Gastrocnemius medialis (tissue), 4 donors: ENCODE measurements at regions not wholly inside any gene's neighbourhood (a gene's known extent, or its start where the extent isn't known, plus 50 kb on each side); places are given as distances from the start of the nearest gene placed in this dataset.

Experiments
- ATAC-seq, 2 donors: fragments of 150-250 bp; one replicate each; pipeline ENCODE4 v1.9.1; 2016
- DNase-seq, 2 donors: peaks; one replicate each; pipeline ENCODE4 v3.0.0-alpha.2; 2019
- H3K27ac ChIP-seq, 4 donors: fragments of 200-600 bp; sonication (generic); 1 replicate in 1 of 4; 2 replicates in 3 of 4; pipeline ENCODE4 v1.5.1; 2016 to 2018; ENCODE audit warnings: mild to moderate bottlenecking in 2 of 4, moderate library complexity in 1 of 4
- H3K27me3 ChIP-seq, 3 donors: fragments of 200-600 bp; sonication (generic) in 2 of 3; 1 replicate in 1 of 3; 2 replicates in 2 of 3; pipeline versions ENCODE4 v1.5.1 to v1.6.0; 2016 to 2019; ENCODE audit warnings: mild to moderate bottlenecking in 1 of 3, moderate library complexity in 1 of 3
- H3K36me3 ChIP-seq, 2 donors: fragments of 200-600 bp; sonication (generic) in 1 of 2; one replicate each; pipeline ENCODE4 v1.5.1; 2017 to 2018
- H3K4me1 ChIP-seq, 2 donors: fragments of 200-600 bp; sonication (generic) in 1 of 2; one replicate each; pipeline ENCODE4 v1.5.1; 2016 to 2017; ENCODE audit warnings: mild to moderate bottlenecking in 2 of 2
- H3K4me3 ChIP-seq, 4 donors: fragments of 200-600 bp; sonication (generic) in 3 of 4; 1 replicate in 1 of 4; 2 replicates in 3 of 4; pipeline ENCODE4 v1.5.1; 2016 to 2019; ENCODE audit warnings: mild to moderate bottlenecking in 2 of 4
- H3K9me3 ChIP-seq, 3 donors: fragments of 200-600 bp; sonication (generic) in 2 of 3; 1 replicate in 1 of 3; 2 replicates in 2 of 3; pipeline ENCODE4 v1.5.1; 2016 to 2019
- POLR2A ChIP-seq, 2 donors: fragments of 450-650 bp; IDR thresholded peaks; one replicate each; pipeline ENCODE4 v1.6.1; 2017; ENCODE audit warnings: antibody characterized with exemption in 2 of 2, mild to moderate bottlenecking in 2 of 2, moderate library complexity in 2 of 2
- in situ Hi-C, 4 donors: fragments of 200-750 bp; cut with MboI; loops; one replicate each; pipeline versions ENCODE4 v1.15.0 to v1.8.0; 2017; ENCODE audit warnings: low sequenced_read_pairs in 4 of 4
- intact Hi-C: fragments of 100-400 bp; cut with DNase I; formaldehyde crosslinking; loops from one replicate; pipeline ENCODE4 v1.15.1; 2023; ENCODE audit warnings: low total_unique reads
- TF ChIP-seq, protein P1 (sequence below), 5 experiments: fragments of 450-650 bp in 3 of 5; fragments of 200-600 bp in 2 of 5; sonication (generic) in 2 of 5; IDR thresholded peaks in 4 of 5; conservative IDR thresholded peaks in 1 of 5; 1 replicate in 4 of 5; 2 replicates in 1 of 5; pipeline ENCODE4 v1.5.1; 2016 to 2019; ENCODE audit warnings: antibody characterized with exemption in 5 of 5, mild to moderate bottlenecking in 3 of 5, moderate library complexity in 3 of 5

DNA sequence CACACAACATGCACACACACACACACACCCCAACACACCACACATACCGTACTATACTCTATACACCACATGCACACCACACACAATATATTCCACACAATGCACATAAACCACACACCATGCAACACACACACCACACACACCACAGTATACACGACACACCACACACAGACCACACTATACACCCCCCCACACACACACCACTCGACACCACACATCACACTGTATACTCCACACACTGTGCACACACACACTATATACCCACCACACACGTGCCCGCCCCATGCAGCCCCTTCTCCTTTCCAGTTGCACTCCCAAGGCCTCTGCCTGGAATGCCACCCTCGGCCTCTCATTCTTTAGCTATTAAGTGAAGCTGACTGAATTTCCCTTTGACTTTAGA is 148.2 kb upstream of the NOCT start:
- in situ Hi-C loops (loop anchor here in 1 of 4 donors (25.0 kb wide), 1 partner anchor 1055 kb away; no protein-coding TSS in a partner anchor), intact Hi-C loops (no loop called here)
- Histone ChIP-seq H3K27ac (no peak overlapping the region), H3K4me1 (peaks cover 3 to 6% of the 10 kb centered on the region in 2 donors), H3K27me3 (no peaks in the 10 kb centered on the region), H3K4me3 (no peak overlapping the region), H3K36me3 (no peaks in the 10 kb centered on the region), H3K9me3 (no peaks in the 10 kb centered on the region)
- TF ChIP-seq POLR2A (IDR thresholded peaks at IDR 0.05), result no peak
- TF ChIP-seq, protein P1, sequence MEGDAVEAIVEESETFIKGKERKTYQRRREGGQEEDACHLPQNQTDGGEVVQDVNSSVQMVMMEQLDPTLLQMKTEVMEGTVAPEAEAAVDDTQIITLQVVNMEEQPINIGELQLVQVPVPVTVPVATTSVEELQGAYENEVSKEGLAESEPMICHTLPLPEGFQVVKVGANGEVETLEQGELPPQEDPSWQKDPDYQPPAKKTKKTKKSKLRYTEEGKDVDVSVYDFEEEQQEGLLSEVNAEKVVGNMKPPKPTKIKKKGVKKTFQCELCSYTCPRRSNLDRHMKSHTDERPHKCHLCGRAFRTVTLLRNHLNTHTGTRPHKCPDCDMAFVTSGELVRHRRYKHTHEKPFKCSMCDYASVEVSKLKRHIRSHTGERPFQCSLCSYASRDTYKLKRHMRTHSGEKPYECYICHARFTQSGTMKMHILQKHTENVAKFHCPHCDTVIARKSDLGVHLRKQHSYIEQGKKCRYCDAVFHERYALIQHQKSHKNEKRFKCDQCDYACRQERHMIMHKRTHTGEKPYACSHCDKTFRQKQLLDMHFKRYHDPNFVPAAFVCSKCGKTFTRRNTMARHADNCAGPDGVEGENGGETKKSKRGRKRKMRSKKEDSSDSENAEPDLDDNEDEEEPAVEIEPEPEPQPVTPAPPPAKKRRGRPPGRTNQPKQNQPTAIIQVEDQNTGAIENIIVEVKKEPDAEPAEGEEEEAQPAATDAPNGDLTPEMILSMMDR (IDR thresholded peaks at IDR 0.05 in 4 of 5, conservative IDR thresholded peaks at IDR 0.05 in 1 of 5), result no peak
- ATAC-seq, result no peak
- no peak for DNase-seq

- in situ Hi-C loops, result loop anchor here in 1 of 4 donors (25.0 kb wide), 1 partner anchor 1054 kb away; no protein-coding TSS in a partner anchor
- no peaks in the 10 kb centered on the region for H3K36me3 ChIP-seq
- no peaks in the 10 kb centered on the region for H3K9me3 ChIP-seq
- DNase-seq (no peak), ATAC-seq (no peak)
- H3K4me3 ChIP-seq, result no peak overlapping the region
- H3K4me1 ChIP-seq, result peaks cover 2 to 5% of the 10 kb centered on the region in 2 donors
- no peak overlapping the region for H3K27ac ChIP-seq
- TF ChIP-seq POLR2A (IDR thresholded peaks at IDR 0.05), result no peak
- H3K27me3 ChIP-seq, result no peaks in the 10 kb centered on the region
- intact Hi-C loops, result no loop called here
Measured at GRCh38 chr4:138866314-138866713, 149.3 kb upstream of the NOCT start.

DNA sequence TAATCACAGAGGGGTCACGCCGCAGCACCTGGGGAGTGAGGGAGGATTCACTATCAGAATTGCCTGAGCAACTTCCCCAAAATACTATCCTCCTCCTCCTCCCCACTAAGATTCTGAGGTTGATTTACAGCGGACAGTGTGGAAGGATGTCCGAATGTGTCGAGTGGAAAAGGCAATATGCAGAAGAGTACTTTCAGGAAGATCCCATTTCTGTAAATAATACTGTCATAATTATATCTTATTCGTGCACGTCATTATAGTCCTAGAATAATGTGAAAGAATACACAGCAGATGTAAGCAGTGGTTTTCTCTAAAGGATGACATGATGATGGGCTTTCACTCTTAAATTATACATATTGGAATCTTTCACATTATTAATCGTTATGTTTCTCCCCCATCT is 149.8 kb upstream of the NOCT start:
- no peaks in the 10 kb centered on the region for H3K9me3 ChIP-seq
- H3K4me3 ChIP-seq, result no peak overlapping the region
- no peaks in the 10 kb centered on the region for H3K27me3 ChIP-seq
- intact Hi-C loops (no loop called here), in situ Hi-C loops (loop anchor here in 1 of 4 donors (25.0 kb wide), 1 partner anchor 1053 kb away; no protein-coding TSS in a partner anchor)
- ATAC-seq (no peak), DNase-seq (no peak)
- TF ChIP-seq, protein P1 (IDR thresholded peaks at IDR 0.05 in 4 of 5, conservative IDR thresholded peaks at IDR 0.05 in 1 of 5), result no peak
- TF ChIP-seq POLR2A (IDR thresholded peaks at IDR 0.05), result no peak
- peaks cover 0 to 2% of the 10 kb centered on the region in 2 donors for H3K4me1 ChIP-seq
- H3K36me3 ChIP-seq, result no peaks in the 10 kb centered on the region
- H3K27ac ChIP-seq, result no peak overlapping the region

GRCh38 chr4:138864961-138865720 is 150.4 kb upstream of the NOCT start:
- H3K4me1 ChIP-seq, result no peaks in the 10 kb centered on the region
- no peak overlapping the region for H3K4me3 ChIP-seq
- intact Hi-C loops (no loop called here), in situ Hi-C loops (loop anchor here in 1 of 4 donors (25.0 kb wide), 1 partner anchor 1053 kb away; no protein-coding TSS in a partner anchor)
- no peak for DNase-seq
- H3K36me3 ChIP-seq, result no peaks in the 10 kb centered on the region
- no peaks in the 10 kb centered on the region for H3K27me3 ChIP-seq
- ATAC-seq, result no peak
- TF ChIP-seq POLR2A (IDR thresholded peaks at IDR 0.05), result no peak
- TF ChIP-seq, protein P1 (IDR thresholded peaks at IDR 0.05 in 4 of 5, conservative IDR thresholded peaks at IDR 0.05 in 1 of 5), result no peak
- H3K27ac ChIP-seq, result no peak overlapping the region
- no peaks in the 10 kb centered on the region for H3K9me3 ChIP-seq

- H3K27ac ChIP-seq, result no peak overlapping the region
- no peak for DNase-seq
- ATAC-seq, result no peak
- no peaks in the 10 kb centered on the region for H3K4me1 ChIP-seq
- H3K4me3 ChIP-seq, result no peak overlapping the region
- in situ Hi-C loops (loop anchor here in 1 of 4 donors (25.0 kb wide), 1 partner anchor 1051 kb away; no protein-coding TSS in a partner anchor), intact Hi-C loops (no loop called here)
- H3K27me3 ChIP-seq, result no peaks in the 10 kb centered on the region
- no peaks in the 10 kb centered on the region for H3K36me3 ChIP-seq
- TF ChIP-seq POLR2A (IDR thresholded peaks at IDR 0.05), result no peak
- TF ChIP-seq, protein P1 (IDR thresholded peaks at IDR 0.05 in 4 of 5, conservative IDR thresholded peaks at IDR 0.05 in 1 of 5), result no peak
- no peaks in the 10 kb centered on the region for H3K9me3 ChIP-seq
Measured at GRCh38 chr4:138863160-138863559, 152.4 kb upstream of the NOCT start.
